HCT116 (cell line): ENCODE measurements at regions not wholly inside any gene's neighbourhood (a gene's known extent, or its start where the extent isn't known, plus 50 kb on each side); places are given as distances from the start of the nearest gene placed in this dataset.

Source experiments
- ATAC-seq: fragments of 200-7000 bp; cut with Tn5 transposase; 2 replicates; pipeline ENCODE4 v1.9.1; 2020; ENCODE audit warnings: mild to moderate bottlenecking, moderate library complexity
- BruUV-seq: library from RNA; stranded (reverse); fragments of 400-500 nt; replicated peaks from 2 replicates; lab custom pipeline; 2021; lab: Mats Ljungman, UMichigan
- CTCF ChIA-PET: fragments of 300-600 bp; sonication (Branson Sonifier 250); formaldehyde crosslinking; loops from one replicate; lab custom pipeline; 2021; ENCODE audit warnings: antibody characterized with exemption; lab: Charles Lee
- POLR2A ChIA-PET: fragments of 300-600, 350-600 bp; sonication (Branson Sonifier 250); formaldehyde crosslinking; loops from one replicate; lab custom pipeline; 2021; ENCODE audit warnings: antibody characterized with exemption; lab: Charles Lee
- RAD21 ChIA-PET, 2 experiments: fragments of 300-600 bp; sonication (Branson Sonifier 250); formaldehyde crosslinking; loops; one replicate each; lab custom pipeline; 2023; ENCODE audit warnings: low total read pairs in 2 of 2; ENCODE audit not compliant: uncharacterized antibody in 2 of 2, unreplicated experiment in 2 of 2, low non-redundant PET in 1 of 2; lab: Charles Lee
- DNase-seq: peaks from one replicate; pipeline ENCODE4 v3.0.0-alpha.2; 2010; ENCODE audit warnings: low read depth, low spot score
- H2AFZ ChIP-seq: fragments of 200-600 bp; shearing (Covaris generic), sonication (generic); 2 replicates; pipeline ENCODE4 v1.6.1; 2017; ENCODE audit warnings: low read depth, mixed run types, mixed read lengths, antibody characterized with exemption, low read length; ENCODE audit not compliant: poor library complexity, severe bottlenecking
- H3K27ac ChIP-seq: 2 replicates; pipeline ENCODE4 v1.5.1; 2012; ENCODE audit warnings: low read depth, low read length
- H3K27me3 ChIP-seq: fragments of 200-600 bp; sonication (generic); 2 replicates; pipeline ENCODE4 v1.6.1; 2016; ENCODE audit warnings: mixed run types, low read length, mixed read lengths; ENCODE audit not compliant: insufficient read depth
- H3K36me3 ChIP-seq, 2 experiments: fragments of 200-500 bp in 1 of 2; fragments of 200-600 bp in 1 of 2; sonication (Bioruptor generic) in 1 of 2; sonication (generic) in 1 of 2; 2 replicates each; pipeline versions ENCODE4 v1.5.1 to v1.6.1; 2014 to 2016; ENCODE audit warnings: low read length in 2 of 2, inconsistent platforms in 1 of 2, mixed read lengths in 1 of 2, mixed run types in 1 of 2; ENCODE audit not compliant: insufficient read depth in 2 of 2, control insufficient read depth in 1 of 2
- H3K4me1 ChIP-seq, 2 experiments: fragments of 200-600 bp in 1 of 2; sonication (generic) in 1 of 2; 2 replicates each; pipeline versions ENCODE4 v1.5.1 to v1.6.1; 2012 to 2017; ENCODE audit warnings: low read length in 2 of 2, inconsistent platforms in 1 of 2, mild to moderate bottlenecking in 1 of 2, mixed read lengths in 1 of 2, mixed run types in 1 of 2, moderate library complexity in 1 of 2; ENCODE audit not compliant: insufficient read depth in 2 of 2, control insufficient read depth in 1 of 2
- H3K4me2 ChIP-seq: fragments of 200-600 bp; sonication (generic); 2 replicates; pipeline ENCODE4 v1.6.1; 2017; ENCODE audit warnings: mixed run types, low read length, mixed read lengths
- H3K4me3 ChIP-seq, 2 experiments: fragments of 200-600 bp in 1 of 2; sonication (generic) in 1 of 2; replicated peaks in 1 of 2; 2 replicates each; pipeline ENCODE4 v1.5.1; 2011 to 2016; ENCODE audit warnings: low read length in 2 of 2, control low read depth in 1 of 2, low read depth in 1 of 2, mild to moderate bottlenecking in 1 of 2, mixed read lengths in 1 of 2, mixed run types in 1 of 2
- H3K79me2 ChIP-seq: fragments of 200-600 bp; sonication (generic); 2 replicates; pipeline ENCODE4 v1.6.1; 2017; ENCODE audit warnings: mild to moderate bottlenecking, mixed run types, low read length, moderate library complexity, mixed read lengths; ENCODE audit not compliant: insufficient read depth
- H3K9ac ChIP-seq: fragments of 200-600 bp; sonication (generic); 2 replicates; pipeline ENCODE4 v1.6.1; 2016; ENCODE audit warnings: low read length, mixed read lengths
- H3K9me2 ChIP-seq: fragments of 200-600 bp; sonication (generic), shearing (Covaris generic); 2 replicates; pipeline ENCODE4 v1.6.1; 2017; ENCODE audit warnings: mixed run types, mild to moderate bottlenecking, moderate library complexity; ENCODE audit not compliant: insufficient read depth
- H3K9me3 ChIP-seq, 2 experiments: fragments of 200-500 bp in 1 of 2; fragments of 200-600 bp in 1 of 2; sonication (Bioruptor generic) in 1 of 2; sonication (generic) in 1 of 2; 2 replicates each; pipeline ENCODE4 v1.6.1; 2014 to 2017; ENCODE audit warnings: low read length in 2 of 2, mixed read lengths in 2 of 2, inconsistent platforms in 1 of 2, low read depth in 1 of 2, mild to moderate bottlenecking in 1 of 2, mixed run types in 1 of 2, moderate library complexity in 1 of 2; ENCODE audit not compliant: control insufficient read depth in 1 of 2, insufficient read depth in 1 of 2
- H4K20me1 ChIP-seq: fragments of 200-600 bp; sonication (generic), shearing (Covaris generic); 2 replicates; pipeline ENCODE4 v1.6.1; 2017; ENCODE audit warnings: mixed run types, mild to moderate bottlenecking, moderate library complexity; ENCODE audit not compliant: insufficient read depth
- ATF3 ChIP-seq: IDR thresholded peaks from 2 replicates; pipeline ENCODE4 v1.6.1; 2012
- CBX3 ChIP-seq: IDR thresholded peaks from 2 replicates; pipeline ENCODE4 v1.6.1; 2012; ENCODE audit warnings: low read depth
- CEBPB ChIP-seq: IDR thresholded peaks from 2 replicates; pipeline ENCODE4 v1.6.1; 2012; ENCODE audit warnings: low read depth
- ELF1 ChIP-seq: IDR thresholded peaks from 2 replicates; pipeline ENCODE4 v1.6.1; 2012; ENCODE audit warnings: low read depth, borderline replicate concordance
- EZH2phosphoT487 ChIP-seq: fragments of 200-600 bp; IDR thresholded peaks from 2 replicates; pipeline ENCODE4 v1.6.1; 2018; ENCODE audit warnings: antibody characterized with exemption, borderline replicate concordance
- JUND ChIP-seq: IDR thresholded peaks from 2 replicates; pipeline ENCODE4 v1.6.1; 2012
- POLR2AphosphoS5 ChIP-seq: IDR thresholded peaks from 2 replicates; pipeline ENCODE4 v1.6.1; 2011; ENCODE audit warnings: mild to moderate bottlenecking, low read depth, low read length, moderate library complexity
- REST ChIP-seq: IDR thresholded peaks from 2 replicates; pipeline ENCODE4 v1.6.1; 2012; ENCODE audit warnings: low read depth
- SP1 ChIP-seq: IDR thresholded peaks from 2 replicates; pipeline ENCODE4 v1.6.1; 2012; ENCODE audit warnings: low read depth
- SRF ChIP-seq: IDR thresholded peaks from 2 replicates; pipeline ENCODE4 v1.6.1; 2012; ENCODE audit warnings: low read depth
- YY1 ChIP-seq: IDR thresholded peaks from 2 replicates; pipeline ENCODE4 v1.6.1; 2011; ENCODE audit warnings: low read length, low read depth, moderate library complexity, mild to moderate bottlenecking; ENCODE audit not compliant: insufficient replicate concordance; ENCODE audit errors: extremely low read depth
- ZBTB33 ChIP-seq: IDR thresholded peaks from 2 replicates; pipeline ENCODE4 v1.6.1; 2011; ENCODE audit warnings: mild to moderate bottlenecking, low read length, moderate library complexity; ENCODE audit not compliant: insufficient replicate concordance; ENCODE audit errors: extremely low read depth
- ZFX ChIP-seq: fragments of 450-650 bp; IDR thresholded peaks from 2 replicates; pipeline ENCODE4 v1.6.1; 2017
- intact Hi-C: fragments of 100-400 bp; cut with micrococcal nuclease; formaldehyde crosslinking; loops from 2 replicates; pipeline ENCODE4 v1.10.0; 2022

GRCh38 chr1:71267220-71267619 is 186.4 kb upstream of the ZRANB2 start:
- Histone ChIP-seq H2AFZ (no peak overlapping the region), H3K9me2 (no peaks in the 10 kb centered on the region), H3K4me2 (no peak overlapping the region), H3K36me3 (no peaks in the 10 kb centered on the region), H3K27me3 (no peaks in the 10 kb centered on the region; the same call in 1 of the 2 replicates), H3K79me2 (no peaks in the 10 kb centered on the region), H3K4me3 (no peak overlapping the region), H4K20me1 (no peaks in the 10 kb centered on the region), H3K9me3 (no peaks in the 10 kb centered on the region), H3K4me1 (no peaks in the 10 kb centered on the region), H3K9ac (no peak overlapping the region), H3K27ac (no peak overlapping the region)
- DNase-seq: no peak
- CTCF ChIA-PET: no interaction called here
- intact Hi-C loops: no loop called here
- RAD21 ChIA-PET: no interaction called here
- no peak for ATAC-seq
- POLR2A ChIA-PET: no interaction called here
- no peak for TF ChIP-seq SRF
- no peak for TF ChIP-seq CEBPB
- no peak for TF ChIP-seq EZH2phosphoT487
- TF ChIP-seq ZBTB33: no peak
- TF ChIP-seq CBX3: no peak
- no peak for TF ChIP-seq ELF1
- no peak for TF ChIP-seq YY1
- no peak for TF ChIP-seq ZFX
- TF ChIP-seq ATF3: no peak
- no peak for TF ChIP-seq SP1
- TF ChIP-seq JUND: no peak
- TF ChIP-seq POLR2AphosphoS5: no peak
- TF ChIP-seq REST: no peak
- BruUV-seq: no TSS peak
